ENCODE measurements at regions not wholly inside any gene's neighbourhood (a gene's known extent, or its start where the extent isn't known, plus 50 kb on each side); places are given as distances from the start of the nearest gene placed in this dataset.
"Not testable (repeated sequence)": the region's sequence is repeated elsewhere in the genome, so short reads cannot be mapped to it uniquely, and the experiment has no call there.

- DNase-seq (ENCODE audit: low read depth in 2 of 2): no peak
Observed at GRCh38 chr11:87463486-87464102, 425.9 kb downstream of the TMEM135 start.

GRCh38 chr11:87462171-87462570 is 424.4 kb downstream of the TMEM135 start:
- DNase-seq (ENCODE audit: low read depth in 2 of 2): no peak

GRCh38 chr11:87460842-87461637 is 423.3 kb downstream of the TMEM135 start:
- no peak for DNase-seq (ENCODE audit: low read depth in 2 of 2)

- no peak for DNase-seq (ENCODE audit: low read depth in 2 of 2)
Observed at GRCh38 chr11:87460279-87460678, 422.5 kb downstream of the TMEM135 start.

GRCh38 chr11:87459351-87459750 is 421.6 kb downstream of the TMEM135 start:
- DNase-seq (ENCODE audit: low read depth in 2 of 2): no peak

GRCh38 chr11:87456499-87456898 is 418.8 kb downstream of the TMEM135 start:
- no peak for DNase-seq (ENCODE audit: low read depth in 2 of 2)

GRCh38 chr11:87455180-87455579 is 417.4 kb downstream of the TMEM135 start:
- DNase-seq (ENCODE audit: low read depth in 2 of 2): no peak

- DNase-seq (ENCODE audit: low read depth in 2 of 2): no peak
Observed at GRCh38 chr11:87454241-87454640, 416.5 kb downstream of the TMEM135 start.

GRCh38 chr11:87453531-87454089 is 415.9 kb downstream of the TMEM135 start:
- DNase-seq (ENCODE audit: low read depth in 2 of 2): no peak

GRCh38 chr11:87452025-87452424 is 414.3 kb downstream of the TMEM135 start:
- DNase-seq (ENCODE audit: low read depth in 2 of 2): not testable (repeated sequence)

GRCh38 chr11:87451395-87451794 is 413.7 kb downstream of the TMEM135 start:
- no peak for DNase-seq (ENCODE audit: low read depth in 2 of 2)

- DNase-seq (ENCODE audit: low read depth in 2 of 2): no peak
Observed at GRCh38 chr11:87447606-87448005, 409.9 kb downstream of the TMEM135 start.

GRCh38 chr11:87444993-87445392 is 407.3 kb downstream of the TMEM135 start:
- no peak for DNase-seq (ENCODE audit: low read depth in 2 of 2)

- no peak for DNase-seq (ENCODE audit: low read depth in 2 of 2)
Observed at GRCh38 chr11:87443707-87444106, 406.0 kb downstream of the TMEM135 start.

GRCh38 chr11:87440076-87440770 is 402.5 kb downstream of the TMEM135 start:
- DNase-seq (ENCODE audit: low read depth in 2 of 2): no peak

GRCh38 chr11:87438416-87438815 is 400.7 kb downstream of the TMEM135 start:
- DNase-seq (ENCODE audit: low read depth in 2 of 2): no peak

- DNase-seq (ENCODE audit: low read depth in 2 of 2): no peak
Observed at GRCh38 chr11:87437844-87438223, 400.1 kb downstream of the TMEM135 start.

GRCh38 chr11:87437133-87437843 is 399.6 kb downstream of the TMEM135 start:
- DNase-seq (ENCODE audit: low read depth in 2 of 2): no peak

- DNase-seq (ENCODE audit: low read depth in 2 of 2): no peak
Observed at GRCh38 chr11:87432022-87432421, 394.3 kb downstream of the TMEM135 start.

- DNase-seq (ENCODE audit: low read depth in 2 of 2): no peak
Observed at GRCh38 chr11:87431392-87431791, 393.7 kb downstream of the TMEM135 start.

GRCh38 chr11:87430821-87431220 is 393.1 kb downstream of the TMEM135 start:
- no peak for DNase-seq (ENCODE audit: low read depth in 2 of 2)

GRCh38 chr11:87429996-87430395 is 392.3 kb downstream of the TMEM135 start:
- DNase-seq (ENCODE audit: low read depth in 2 of 2): no peak
